Stimulated activated CD4-positive, alpha-beta T cell treated with anti-CD3 and anti-CD28 coated beads, Interleukin-2, amount 100 ng/mL, for 24 hours (primary cell): ENCODE measurements at regions not wholly inside any gene's neighbourhood (a gene's known extent, or its start where the extent isn't known, plus 50 kb on each side); places are given as distances from the start of the nearest gene placed in this dataset.
"Not testable (repeated sequence)": the region's sequence is repeated elsewhere in the genome, so short reads cannot be mapped to it uniquely, and the experiment has no call there.

Experiments used
- DNase-seq, 2 donors: peaks; one replicate each; pipeline ENCODE4 v3.0.0-alpha.2; 2020

DNA sequence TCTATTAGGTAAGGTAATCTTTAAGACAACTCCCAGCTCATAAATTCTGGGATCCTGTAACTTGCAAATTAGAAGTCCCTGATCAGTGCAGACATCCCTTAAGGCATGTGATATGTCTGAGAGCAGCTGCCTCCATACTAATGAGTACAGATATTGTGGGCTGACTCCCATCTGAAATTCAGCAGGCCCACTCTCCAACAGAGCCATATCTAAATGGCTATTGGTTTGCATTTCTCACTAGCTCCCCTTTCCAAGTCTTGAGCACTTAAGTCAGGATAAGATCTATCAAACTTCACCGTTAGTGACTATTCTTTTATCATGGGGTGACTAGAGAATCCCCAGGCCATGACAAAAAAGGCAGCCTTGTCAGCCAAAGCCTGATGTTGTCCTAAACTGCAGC is 785.4 kb downstream of the IPMK start:
- DNase-seq = no peak

DNA sequence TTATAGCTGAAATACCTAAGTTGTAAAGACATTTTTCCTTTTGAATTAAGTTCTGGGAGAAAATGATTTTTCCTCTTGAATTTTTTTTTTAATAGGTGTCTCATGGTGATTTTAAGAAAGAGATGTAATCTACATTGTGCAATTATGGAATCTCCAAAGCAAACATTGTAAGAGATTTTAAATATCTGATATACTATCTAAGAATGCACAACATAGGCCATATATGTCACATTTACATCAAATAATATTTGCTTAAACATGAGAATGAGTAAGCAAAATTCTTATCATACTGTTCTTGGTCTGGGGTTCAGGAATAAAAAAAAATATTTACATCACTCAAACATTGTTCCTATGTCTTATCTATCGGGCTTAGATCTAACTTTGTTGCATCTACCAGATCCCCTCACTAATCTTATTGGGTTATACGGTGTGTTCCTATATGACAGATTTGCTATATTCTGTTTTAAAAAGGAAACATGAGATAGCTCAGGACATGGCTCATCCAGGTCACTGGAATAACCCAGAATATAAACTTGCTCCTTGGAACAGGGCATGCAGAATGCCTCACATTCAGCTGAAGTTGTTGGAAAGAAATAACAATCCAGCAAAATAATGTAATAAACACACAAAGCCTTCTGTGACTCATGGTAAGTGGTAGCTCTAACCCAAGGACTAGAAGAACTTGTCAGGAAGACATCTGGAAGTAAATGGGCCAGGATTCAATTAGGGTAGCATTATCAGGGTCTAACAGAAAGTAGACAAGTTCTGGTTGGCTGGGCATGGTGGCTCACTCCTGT is 794.7 kb downstream of the IPMK start:
- no peak for DNase-seq

DNA sequence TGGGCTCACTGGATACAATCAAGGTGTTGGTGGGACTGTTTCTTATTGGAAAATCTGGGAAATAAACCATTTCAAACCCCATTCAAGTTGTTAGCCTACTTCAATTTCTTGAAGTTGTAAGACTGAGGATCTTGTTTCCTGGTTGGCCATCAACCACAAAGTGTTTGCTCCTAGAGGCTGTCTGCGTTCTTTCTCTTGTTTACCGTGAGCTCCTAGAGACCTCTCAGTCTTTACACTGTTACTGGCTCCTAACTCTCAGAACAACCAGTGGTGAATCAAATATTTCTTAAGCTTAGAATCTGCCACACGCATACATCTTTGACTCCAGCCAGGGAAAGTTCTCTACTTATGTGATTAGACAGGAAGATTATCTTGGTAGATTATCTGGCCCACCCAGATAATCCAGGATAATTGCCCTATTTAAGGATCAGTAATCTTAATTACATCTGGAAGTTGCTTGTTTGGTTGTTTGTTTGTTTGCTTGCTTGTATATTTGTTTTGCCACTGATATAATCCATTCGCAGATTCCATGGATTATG is 798.7 kb downstream of the IPMK start:
- DNase-seq = no peak

DNA sequence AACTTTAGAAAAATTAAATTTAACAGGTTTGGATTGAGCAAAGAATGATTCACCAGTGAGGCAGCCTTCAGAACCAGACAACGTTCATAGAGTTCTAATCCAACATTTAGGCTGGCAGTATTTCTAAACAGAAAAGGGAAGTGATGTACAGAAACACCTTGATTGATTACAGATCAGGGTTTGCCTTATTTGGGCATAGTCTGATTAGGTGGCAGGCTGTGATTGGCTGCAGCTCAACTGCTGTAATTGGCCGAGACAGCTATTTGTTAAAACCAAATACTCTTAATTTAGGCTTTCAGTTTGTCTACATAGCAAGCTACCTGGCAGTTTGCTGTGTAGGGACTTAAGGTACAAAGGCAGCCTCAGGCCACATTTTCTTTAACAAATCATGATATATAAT is 802.5 kb downstream of the IPMK start:
- no peak for DNase-seq

DNA sequence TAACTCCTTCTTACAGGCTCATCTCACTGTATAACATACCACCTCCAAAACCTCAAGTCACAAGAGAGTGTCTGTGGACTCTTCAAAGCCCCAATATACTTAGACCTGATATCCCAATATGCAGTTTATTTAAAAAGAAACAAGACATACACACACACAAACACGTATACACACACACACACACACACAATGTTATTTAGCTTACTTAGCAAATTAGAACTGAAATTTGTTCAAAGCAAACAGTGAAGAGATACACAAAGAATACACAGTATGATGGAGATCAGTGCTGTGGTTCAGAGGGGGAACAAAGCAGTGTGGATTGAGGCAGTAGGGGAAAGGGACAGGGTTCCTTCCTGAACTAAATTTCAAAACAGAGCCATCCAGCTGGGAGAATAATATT is 807.2 kb downstream of the IPMK start:
- DNase-seq = no peak

DNA sequence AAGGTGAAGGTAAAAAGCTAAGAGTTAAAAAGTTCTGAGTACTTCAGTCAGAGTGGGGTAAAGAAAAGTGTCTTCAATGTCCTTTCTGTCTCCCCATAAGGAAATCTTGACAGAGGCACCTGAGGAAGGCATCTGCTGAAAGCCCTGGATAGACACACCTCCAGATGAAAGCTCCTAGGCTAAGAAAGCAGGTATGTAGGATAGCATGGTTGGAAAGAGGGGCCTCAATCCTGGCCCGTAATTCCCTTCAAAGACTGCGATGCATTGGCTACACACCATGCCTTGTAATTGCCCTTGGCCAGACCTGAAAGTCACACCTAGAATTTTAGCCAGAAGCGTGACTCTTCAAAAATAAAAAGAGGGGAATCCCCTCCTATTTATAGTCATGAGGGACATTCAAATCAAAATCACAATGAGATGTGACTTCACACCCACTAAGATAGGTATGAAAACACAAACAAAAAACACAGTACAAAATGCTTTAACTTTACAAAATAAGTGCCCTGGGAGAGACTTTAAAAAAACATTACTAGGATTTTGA is 809.7 kb downstream of the IPMK start:
- no peak for DNase-seq

DNA sequence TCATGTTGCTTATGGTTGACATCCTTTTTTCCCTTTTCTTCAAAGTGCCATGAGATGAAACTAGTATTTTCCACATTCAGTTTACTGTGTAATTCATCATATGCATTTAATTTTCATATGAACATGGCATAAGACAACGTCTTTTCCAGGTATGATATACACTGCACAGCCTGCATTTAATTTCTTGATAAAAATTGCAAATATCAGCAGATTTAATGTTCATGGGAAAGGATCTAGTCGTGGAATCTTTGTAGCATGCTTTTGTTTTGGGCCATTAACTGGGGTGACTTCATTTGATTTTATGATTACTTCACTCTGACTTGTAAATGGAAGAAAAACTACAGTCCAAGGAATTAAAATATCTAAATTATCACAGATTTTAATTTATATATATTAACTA is 837.3 kb downstream of the IPMK start:
- no peak for DNase-seq

DNA sequence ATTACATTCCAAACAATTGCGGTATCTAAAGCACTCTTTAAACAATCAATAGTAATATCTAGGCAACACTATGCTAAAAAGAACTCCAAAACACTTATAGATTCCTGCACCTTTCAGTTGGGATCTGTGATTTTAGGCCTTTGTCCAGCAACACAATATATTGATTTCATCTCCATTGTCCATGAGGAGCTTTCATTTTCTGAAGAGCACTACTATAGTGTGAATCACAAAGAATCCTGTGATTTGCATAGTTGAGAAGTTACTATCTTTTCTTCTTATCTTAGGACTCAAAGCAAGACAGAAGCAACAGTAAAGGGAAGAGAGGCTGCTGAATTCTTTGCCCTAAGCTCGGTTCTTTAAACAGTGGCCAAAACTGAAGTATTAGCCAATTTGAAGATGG is 846.8 kb downstream of the IPMK start:
- DNase-seq = no peak

DNA sequence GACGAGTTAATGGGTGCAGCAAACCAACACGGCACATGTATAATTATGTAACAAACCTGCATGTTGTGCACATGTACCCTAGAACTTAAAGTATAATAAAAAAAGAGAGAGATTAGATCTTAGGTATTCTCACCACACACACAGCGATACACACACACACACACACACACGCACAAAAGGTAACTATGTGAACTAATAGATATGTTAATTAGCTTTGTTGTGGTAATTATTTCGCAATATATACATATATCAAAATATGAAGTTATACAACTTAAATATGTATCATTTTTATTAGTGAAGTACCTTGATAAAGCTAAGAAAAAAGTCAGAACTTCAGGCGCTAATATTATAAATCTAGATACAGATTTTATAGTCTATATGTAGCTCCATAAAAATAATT is 849.2 kb downstream of the IPMK start:
- DNase-seq = no peak

DNA sequence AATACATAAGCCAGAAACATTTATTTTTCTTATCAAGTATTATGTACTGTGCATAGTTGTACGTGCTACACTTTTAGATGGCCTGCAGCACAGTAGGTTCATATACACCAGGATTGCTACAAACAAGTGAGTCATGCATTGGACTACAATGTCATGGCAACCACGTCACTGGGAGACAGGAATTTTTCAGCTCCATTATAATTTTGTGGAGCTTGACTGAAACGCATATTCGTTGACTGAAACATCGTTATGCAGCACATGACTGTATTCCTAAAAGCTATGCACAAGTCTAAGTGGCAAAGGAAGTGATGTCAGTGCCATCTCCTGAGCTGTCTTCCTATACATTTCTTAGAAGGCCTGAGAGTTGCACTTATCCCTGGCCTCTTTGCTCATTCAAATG is 871.8 kb downstream of the IPMK start:
- no peak for DNase-seq

DNA sequence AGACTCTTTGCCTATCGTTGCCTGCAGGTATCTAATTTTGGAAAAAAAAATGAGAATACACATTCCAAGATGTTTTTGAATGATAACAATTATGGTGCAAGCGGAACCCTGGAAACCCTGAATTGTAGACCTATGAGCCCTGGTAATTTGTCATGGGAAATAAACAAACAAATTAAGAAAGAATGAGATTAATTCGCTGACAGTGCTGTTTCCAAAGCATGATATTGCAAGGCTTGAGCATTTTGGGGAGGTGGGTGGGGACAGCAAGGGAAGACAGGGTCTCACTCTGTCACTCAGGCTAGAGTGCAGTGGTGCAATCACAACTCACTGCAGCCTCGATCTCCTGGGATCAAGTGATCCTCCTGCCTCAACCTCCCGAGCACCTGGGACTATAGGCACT is 900.3 kb downstream of the IPMK start:
- DNase-seq = no peak

DNA sequence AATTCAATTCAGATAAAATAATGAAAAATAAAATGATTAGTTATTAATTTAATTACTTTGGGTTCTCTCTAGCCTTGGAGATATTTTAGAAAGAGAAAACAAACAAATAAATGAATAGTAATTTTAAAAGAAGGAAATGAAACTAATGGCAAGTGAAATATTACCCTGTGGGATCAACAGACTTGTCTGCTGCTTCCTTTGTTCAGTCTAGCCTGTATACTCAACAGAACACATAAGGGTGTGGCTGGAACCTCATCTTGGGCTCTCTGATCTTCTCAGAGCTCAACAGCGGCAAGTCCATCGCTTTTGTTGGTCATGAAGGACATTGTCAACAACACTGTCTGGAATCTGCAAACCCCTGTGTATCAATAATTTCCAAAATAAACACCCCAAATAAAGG is 904.9 kb downstream of the IPMK start:
- DNase-seq = no peak

DNA sequence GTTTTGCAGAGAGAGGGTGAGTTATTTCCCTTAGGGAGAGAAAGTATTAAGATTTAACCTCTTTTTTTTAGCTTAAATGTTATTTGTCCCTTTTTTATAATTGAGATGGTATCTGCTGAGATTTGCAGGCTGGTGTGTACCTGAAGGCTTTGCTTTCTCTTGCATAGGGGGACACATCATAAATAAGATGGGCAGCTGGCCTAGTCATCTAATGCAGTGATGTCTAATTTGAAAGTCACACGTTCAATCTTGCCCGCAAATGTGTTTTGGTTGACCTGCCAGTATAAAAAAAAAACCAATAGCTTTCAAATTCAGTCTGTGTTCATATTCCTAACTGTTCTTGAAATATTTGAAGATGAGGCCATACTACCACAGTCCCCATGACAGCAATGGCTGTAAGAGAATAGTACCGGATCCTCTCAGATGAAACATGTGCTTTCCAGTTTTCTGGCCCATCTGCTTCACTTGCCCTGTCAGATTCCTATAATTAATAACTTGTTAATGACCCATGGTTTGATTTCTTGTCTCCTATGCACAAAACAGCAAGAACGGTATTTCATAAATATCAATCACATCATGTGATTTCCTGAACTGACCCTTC is 914.2 kb downstream of the IPMK start:
- DNase-seq = no peak

DNA sequence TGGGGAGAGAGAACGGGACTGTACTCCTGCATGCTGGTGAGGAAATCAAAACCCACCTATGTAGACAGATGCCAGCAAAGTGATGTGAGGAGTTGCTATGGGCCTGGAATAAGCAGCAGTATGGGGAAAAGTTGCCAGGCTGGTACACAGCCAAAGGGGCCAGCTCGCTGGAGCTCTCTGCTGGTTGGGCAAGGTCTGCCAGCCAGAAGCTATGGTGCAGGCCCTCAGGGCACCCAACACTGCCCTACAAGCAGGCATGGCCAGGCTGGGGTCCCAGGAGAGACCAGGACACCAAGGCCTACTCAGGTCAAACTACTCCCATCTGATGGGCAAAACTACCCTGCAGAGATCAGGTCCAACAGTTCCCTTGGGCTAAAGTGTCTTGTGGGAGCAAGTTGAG is 916.6 kb downstream of the IPMK start:
- DNase-seq = no peak

DNA sequence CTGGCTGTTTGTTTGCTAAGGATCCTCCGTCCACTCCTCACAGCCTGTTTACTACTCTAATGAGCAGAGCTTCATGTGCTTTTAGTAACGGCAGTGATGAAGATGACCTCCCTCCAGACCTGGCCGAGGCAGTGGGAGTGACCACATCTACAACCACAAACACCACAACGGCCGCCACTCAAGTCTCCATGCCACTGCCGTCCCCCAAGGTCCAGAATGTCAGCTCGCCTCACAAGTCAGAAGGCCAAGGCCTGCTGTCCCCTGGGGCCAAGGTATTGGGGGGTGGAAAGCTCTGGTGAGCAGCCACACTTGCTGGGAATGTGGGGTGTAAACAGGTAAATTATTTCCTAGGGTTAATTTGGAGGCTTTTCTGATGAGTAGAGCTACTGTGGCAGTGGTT is 926.4 kb downstream of the IPMK start:
- no peak for DNase-seq

DNA sequence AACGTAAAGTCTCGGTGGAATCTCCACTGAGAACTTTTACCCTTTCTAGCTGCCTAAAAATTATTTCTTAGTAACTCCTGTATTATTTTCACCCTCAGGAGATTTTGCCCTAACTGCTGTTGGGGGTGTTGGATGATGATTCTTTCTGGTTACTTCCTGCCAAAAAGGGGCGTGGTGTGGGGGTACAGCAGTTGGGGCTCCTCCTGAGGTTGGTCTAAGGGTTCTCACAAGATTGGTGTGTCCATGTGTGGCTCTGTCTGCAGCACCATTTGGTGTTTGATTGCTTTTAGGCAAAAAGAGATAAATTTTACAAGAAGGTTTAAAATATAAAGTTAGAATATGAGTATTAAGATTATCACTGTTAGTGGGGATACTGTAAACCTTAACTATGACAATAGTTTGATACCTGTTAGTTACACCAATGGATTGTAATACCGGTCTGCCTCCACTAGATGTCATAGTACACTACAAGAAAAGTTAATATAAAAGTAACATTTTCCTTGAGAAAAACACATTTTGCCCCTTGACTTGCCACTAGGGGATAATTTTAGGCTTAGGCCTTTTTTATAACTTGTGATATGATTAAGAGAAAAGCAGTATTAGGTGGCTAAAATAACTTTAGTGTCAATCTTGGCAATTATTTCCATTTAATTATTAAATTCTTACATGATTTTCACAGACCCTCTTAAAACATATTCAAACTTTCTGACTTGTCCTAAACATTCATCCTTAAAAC is 928.7 kb downstream of the IPMK start:
- no peak for DNase-seq

DNA sequence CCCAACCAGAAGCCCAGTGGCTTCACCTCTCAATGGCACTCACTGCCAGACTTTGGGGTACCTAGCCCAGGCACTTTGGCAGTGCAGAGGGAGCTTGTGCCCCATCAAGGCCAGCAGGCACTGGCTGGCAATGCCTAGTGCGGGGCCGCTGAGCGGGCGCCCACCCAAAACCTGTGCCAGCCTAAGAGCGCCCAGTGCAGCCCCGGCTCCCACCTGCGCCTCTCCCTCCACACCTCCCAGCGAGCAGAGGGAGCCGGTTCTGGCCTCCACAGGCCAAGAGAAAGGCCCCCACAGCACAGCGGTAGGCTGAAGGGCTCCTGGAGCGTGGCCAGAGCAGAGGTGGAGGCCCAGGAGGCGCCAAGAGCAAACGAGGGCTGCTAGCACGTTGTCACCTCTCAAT is 930.8 kb downstream of the IPMK start:
- DNase-seq = no peak

DNA sequence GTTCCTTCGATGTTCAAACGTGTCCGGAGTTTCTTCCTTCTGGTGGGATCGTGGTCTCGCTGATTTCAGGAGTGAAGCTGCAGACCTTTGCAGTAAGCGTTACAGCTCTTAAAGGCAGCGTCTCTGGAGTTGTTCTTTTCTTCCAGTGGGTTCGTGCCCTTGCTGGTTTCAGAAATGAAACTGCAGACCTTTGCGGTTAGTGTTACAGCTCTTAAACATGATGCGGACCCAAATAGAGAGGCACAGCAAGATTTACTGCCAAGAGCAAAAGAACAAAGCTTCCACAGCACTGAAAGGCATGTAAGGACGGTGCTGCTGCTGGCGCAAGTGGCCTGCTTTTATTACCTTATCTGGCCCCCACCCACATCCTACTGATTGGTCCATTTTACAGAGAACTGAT is 931.4 kb downstream of the IPMK start:
- no peak for DNase-seq

DNA sequence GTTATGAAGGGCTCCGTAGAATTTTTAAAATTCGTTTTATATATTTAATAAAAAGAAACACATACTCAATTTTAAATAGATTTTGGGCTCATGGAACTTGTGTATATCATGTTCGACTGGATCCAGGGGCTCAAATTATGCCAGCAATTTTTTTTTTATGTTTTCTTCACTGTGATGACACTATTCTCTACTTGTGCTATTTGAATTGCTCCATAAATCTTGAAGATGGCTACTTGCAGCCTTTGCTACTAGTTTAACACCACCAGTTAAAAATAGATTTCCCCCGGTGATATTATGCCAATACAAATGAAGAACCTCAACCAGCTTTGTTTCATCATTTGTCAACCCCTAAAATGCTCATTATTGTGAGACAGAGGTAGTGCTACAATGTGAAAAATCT is 933.2 kb downstream of the IPMK start:
- no peak for DNase-seq

DNA sequence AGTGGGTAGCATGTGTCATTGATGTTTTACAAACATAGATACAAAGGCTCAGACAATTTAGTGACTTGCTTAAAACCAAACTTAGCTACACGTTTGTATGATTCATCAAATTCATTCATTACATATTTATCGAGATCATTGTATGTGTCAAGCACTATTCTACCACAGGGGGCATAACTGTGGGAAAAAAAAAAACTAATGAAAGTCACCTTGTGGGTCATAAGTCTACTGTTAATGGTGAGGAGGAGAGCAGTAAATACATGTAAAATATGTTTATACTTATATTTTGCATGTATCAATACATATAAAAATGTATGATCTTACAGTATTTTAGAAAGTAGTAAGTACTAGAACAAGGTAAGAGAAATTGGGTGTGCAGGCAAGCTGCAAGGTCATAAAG is 933.8 kb downstream of the IPMK start:
- no peak for DNase-seq

DNA sequence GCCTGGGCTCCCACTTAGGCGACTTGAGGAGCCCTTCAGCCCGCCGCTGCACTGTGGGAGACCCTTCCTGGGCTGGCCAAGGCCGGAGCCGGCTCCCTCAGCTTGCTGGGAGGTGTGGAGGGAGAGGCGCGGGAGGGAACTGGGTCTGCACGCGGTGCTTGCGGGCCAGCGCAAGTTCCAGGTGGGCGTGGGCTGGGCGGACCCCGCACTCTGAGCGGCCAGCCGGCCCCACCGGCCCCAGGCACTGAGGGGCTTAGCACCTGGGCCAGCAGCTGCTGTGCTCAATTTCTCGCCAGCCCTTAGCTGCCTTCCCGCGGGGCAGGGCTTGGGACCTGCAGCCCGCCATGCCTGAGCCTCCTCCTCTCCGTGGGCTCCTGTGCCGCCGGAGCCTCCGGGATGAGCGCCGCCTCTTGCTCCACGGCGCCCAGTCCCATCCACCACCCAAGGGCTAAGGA is 946.3 kb downstream of the IPMK start:
- not testable (repeated sequence) for DNase-seq

DNA sequence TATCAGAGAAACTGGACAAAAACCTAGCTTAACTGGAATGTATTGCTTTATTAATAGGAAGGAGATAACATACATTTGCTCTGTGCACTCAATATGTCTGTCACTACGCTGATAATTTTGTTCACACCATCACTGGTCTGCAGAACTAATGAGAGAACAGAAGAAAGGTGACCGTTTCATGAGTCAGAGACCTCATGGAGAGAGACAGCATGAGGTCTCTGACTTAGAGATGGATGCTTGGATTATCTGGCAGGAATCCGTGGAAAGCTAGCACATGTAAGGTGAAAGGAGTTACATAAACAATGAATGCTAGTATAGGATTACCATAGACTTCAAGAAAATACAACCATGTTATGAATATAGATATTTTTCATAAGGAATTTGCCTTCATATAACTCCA is 947.3 kb downstream of the IPMK start:
- no peak for DNase-seq

DNA sequence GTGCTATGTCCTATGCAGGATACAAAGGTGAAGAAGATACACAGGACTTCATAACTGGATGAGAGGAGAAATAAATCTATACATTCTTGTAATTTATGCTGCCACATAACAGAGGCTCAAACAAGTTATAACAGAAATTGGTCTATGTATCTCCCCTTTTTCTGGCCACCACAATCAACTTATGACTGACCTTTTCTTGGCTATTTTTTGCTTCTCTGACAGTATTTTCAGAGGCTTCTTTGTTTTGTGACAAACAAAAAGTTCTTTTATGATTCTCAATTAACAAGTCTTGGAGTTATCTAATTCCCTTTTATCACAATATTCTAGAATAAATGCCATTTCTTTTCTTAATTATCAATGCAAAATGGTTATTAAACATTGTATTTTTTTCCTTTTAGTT is 953.0 kb upstream of the ZWINT start:
- DNase-seq = no peak

DNA sequence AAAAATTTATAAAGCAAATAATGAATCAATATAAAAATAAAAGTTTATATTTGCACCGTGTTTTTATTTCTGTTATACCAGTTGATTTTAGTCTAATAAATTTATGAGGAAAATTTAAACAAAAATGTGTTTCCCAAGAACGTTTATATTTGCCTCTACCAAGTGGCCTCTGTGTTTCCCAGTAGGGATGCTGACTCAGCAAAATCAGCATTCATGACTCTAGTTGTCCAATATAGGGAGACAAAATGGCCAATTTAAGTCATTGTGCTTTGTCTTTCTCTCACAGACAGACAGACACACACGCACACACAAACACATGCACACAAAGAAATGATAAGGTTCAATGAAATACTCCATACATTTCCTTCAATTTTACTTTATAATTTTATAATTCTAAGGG is 942.5 kb upstream of the ZWINT start:
- no peak for DNase-seq
